ENCODE measurements at regions not wholly inside any gene's neighbourhood (a gene's known extent, or its start where the extent isn't known, plus 50 kb on each side); places are given as distances from the start of the nearest gene placed in this dataset.

DNA sequence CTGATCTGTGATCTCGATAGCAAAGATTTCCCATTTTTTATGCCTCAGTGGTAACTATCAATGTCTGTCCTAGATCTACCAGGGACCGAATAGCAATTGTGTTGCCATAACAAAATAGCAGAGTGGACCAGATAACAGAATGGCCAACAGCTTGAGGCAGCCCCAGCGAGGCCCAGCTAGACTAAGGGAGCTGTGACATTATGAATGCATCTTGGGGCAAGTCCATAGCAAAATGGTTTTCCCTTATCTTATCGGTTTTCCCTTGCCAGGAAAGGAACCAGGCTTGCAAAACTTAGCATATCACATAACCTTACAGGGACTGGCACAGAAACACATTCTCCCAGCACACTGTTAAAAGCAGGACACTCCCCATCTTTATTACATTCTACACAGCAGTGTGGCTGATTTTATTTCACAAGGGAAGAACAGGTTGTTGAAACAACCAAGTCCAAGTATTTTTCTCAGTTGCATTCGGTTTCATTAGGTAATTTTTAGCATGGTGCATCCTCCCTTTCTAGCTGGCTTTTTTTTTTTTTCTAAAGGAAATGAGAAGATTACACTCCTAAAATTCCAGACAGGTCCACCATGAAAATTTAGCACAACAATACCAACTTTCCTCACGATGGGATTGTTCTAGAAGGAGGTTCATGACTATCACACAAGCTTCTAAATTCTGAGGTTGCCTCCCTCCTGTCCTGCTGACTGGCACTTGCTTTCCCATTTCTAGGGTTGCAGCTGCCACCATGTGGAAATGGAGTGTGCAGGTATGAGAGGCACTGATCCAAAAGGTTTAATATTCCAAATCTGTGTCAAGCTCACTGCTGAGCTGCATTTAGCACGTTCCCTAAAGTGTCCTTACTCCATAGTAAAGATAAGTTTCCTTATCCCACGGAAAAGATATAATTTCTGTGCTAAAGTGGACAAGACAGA lies 97.0 kb upstream of the SLC35G4 start:
- DNase-seq (no peak), ATAC-seq (peak; percentile 12 to 61)
- intact Hi-C loops (cut with DNase I), result no loop called here

- ATAC-seq, result no peak
- intact Hi-C loops (cut with DNase I), result no loop called here
- DNase-seq, result no peak
Observed at GRCh38 chr18:11511434-11512095, 97.8 kb upstream of the SLC35G4 start.

- ATAC-seq (peak in 1 of 2 donors; percentile 58), DNase-seq (no peak)
- intact Hi-C loops (cut with DNase I), result no loop called here
Observed at GRCh38 chr18:11506856-11507255, 102.5 kb upstream of the SLC35G4 start.

- intact Hi-C loops (cut with DNase I), result no loop called here
- ATAC-seq (no peak), DNase-seq (no peak)
Observed at GRCh38 chr18:11505993-11506392, 103.4 kb upstream of the SLC35G4 start.

DNA sequence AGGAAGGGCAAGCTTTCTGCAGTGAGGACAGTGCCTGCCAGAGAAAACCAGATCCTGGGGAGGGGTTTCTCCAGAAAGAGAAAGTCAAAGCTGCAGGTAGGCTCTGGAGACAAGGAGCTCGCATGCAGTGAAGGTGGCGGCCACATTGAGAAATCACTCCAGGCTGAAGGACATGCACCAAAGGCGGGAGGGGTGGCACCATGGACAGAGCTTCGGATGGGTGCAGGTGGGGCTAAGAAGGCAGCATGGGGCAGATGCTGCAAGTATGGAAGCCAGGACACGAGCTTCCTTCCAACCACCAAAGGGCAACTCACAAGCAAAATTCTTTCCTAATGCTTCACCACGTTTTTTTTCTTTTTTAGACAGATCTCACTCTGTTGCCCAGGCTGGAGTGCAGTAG lies 104.4 kb upstream of the SLC35G4 start:
- ATAC-seq, result no peak
- intact Hi-C loops (cut with DNase I), result no loop called here
- no peak for DNase-seq

GRCh38 chr18:11502368-11502767 lies 107.0 kb upstream of the SLC35G4 start:
- DNase-seq (no peak), ATAC-seq (no peak)
- intact Hi-C loops (cut with DNase I), result no loop called here

DNA sequence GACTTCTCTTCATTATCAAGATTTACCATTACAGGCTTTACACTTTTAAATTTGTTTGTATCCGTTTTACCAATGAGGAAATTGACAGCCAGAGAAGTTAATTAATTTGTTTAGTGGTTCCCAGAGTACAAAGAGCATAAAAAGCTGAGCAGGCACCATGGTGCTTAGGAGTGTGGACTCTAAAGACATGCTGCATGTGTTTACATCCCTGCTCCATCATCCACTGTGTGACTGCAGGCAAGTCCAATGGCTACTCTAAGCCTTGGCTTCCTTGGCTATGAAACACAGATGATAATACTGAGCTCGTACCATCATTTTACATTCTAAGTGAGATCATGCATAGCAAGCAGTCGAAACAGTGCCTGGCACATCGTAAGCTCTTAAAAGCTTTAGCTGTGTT lies 108.0 kb upstream of the SLC35G4 start:
- intact Hi-C loops (cut with DNase I), result no loop called here
- ATAC-seq (no peak), DNase-seq (no peak)

- ATAC-seq (peak in 1 of 2 donors; percentile 88), DNase-seq (peak; percentile 29)
- intact Hi-C loops (cut with DNase I), result no loop called here
Observed at GRCh38 chr18:11500153-11501122, 109.0 kb upstream of the SLC35G4 start.

DNA sequence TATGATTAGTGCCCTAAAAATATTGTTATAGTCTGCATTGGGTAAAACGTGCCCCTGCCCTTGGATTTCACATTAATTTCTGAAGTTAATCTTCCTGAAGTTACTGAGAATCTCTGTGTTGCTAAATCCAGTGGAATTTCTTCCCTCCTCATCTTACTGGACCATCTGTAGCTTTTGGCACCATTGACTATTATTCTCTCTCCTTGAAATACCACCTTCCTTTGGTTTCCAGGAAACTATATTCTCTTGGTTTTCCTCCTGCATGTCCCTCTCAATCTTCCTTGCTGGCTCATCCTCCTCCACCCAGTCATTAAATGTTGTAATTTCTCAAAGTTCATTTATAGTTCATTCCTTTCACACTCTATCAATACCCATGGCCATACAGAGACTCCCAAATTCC lies 110.6 kb upstream of the SLC35G4 start:
- DNase-seq (no peak), ATAC-seq (peak in 1 of 2 donors; percentile 15)
- intact Hi-C loops (cut with DNase I), result no loop called here

GRCh38 chr18:11497585-11497984 lies 111.8 kb upstream of the SLC35G4 start:
- intact Hi-C loops (cut with DNase I), result no loop called here
- DNase-seq, result no peak
- ATAC-seq, result no peak

DNA sequence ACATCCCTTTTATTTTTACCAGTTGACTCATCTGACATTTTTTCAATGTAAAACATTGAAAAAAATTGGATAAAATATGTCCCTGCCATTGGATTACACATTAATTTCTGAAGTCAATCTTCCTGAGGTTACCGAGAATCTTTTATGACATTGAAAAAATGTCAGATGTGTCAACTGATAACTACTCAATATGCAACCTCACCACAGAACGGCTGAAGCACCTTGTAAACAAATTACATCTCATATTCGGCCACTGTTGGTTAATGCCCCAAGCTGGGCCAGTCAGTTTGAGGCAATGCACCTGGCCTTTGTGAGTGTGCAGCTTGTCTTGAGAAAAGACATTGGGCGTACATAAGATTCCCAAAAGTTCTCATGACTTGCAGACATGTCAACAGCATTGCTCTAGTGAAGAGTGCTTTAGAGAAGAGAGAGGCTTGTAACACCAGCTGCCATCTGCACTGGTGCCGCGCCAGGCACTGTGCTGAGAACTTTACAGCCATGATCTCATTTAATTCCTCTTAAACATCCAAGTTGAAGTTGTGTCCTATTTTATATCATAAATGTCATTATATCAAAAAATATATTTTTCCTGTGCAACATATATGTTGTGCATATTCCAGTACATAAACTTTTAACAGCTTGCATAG lies 112.7 kb upstream of the SLC35G4 start:
- intact Hi-C loops (cut with DNase I), result no loop called here

GRCh38 chr18:11495441-11495840 lies 114.0 kb upstream of the SLC35G4 start:
- intact Hi-C loops (cut with DNase I), result no loop called here
- ATAC-seq, result no peak
- no peak for DNase-seq

More for the DNA sequence above, 112.7 kb upstream of the SLC35G4 start:
- no peak for DNase-seq
- peak in 1 of 2 donors; percentile 32 for ATAC-seq

GRCh38 chr18:11494107-11494506 lies 115.3 kb upstream of the SLC35G4 start:
- intact Hi-C loops (cut with DNase I), result no loop called here
- ATAC-seq, result no peak
- DNase-seq, result no peak

DNA sequence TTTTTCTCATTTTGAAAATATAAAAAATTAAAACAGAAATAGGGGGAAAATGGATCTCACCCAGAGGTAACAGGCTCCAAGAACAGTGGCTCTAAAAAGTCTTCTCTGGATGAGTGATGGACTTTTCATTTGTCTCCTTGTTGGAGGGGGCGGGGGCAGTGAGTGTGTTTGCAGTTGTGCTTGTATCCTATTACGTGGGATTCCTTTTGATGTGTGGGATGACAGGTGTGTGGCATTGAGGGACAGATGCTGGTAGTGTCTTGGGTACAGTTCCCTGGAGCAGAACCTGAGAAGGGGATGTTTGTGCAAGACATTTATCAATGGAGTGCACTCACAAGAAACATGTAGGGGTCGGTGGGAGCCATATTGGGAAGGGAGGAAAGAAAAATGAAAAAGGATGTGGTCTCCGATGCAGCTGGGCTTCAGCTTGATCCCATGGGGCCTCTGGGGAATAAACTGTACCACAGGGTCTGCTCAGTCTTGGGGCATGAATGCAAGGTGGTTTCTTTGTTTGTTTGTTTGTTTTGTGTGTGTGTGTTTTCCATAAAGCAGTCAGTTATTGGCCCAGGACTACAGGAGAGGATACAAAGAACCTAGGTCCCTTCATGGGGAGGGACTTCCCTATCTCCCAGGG lies 120.0 kb upstream of the SLC35G4 start:
- intact Hi-C loops (cut with DNase I), result no loop called here
- ATAC-seq (no peak), DNase-seq (no peak)

GRCh38 chr18:11488175-11488574 lies 121.2 kb upstream of the SLC35G4 start:
- intact Hi-C loops (cut with DNase I), result no loop called here
- DNase-seq (no peak), ATAC-seq (peak in 1 of 2 donors; percentile 65)

- no peak for DNase-seq
- no peak for ATAC-seq
- intact Hi-C loops (cut with DNase I), result no loop called here
Observed at GRCh38 chr18:11487390-11487789, 122.0 kb upstream of the SLC35G4 start.

- intact Hi-C loops (cut with DNase I), result no loop called here
- ATAC-seq (no peak), DNase-seq (no peak)
Observed at GRCh38 chr18:11482271-11482670, 127.1 kb upstream of the SLC35G4 start.

- ATAC-seq, result no peak
- intact Hi-C loops (cut with DNase I), result no loop called here
Observed at GRCh38 chr18:11480692-11481091, 128.7 kb upstream of the SLC35G4 start.

More at GRCh38 chr18:11480692-11481091, 128.7 kb upstream of the SLC35G4 start:
- no peak for DNase-seq

Measured in left cardiac atrium (tissue), 4 donors.